Esophagus squamous epithelium (tissue), 4 donors: ENCODE measurements at regions not wholly inside any gene's neighbourhood (a gene's known extent, or its start where the extent isn't known, plus 50 kb on each side); places are given as distances from the start of the nearest gene placed in this dataset.

ENCODE experiments used
- CTCF ChIP-seq, 6 experiments: fragments of 450-650 bp in 4 of 6; fragments of 200-600 bp in 2 of 6; sonication (generic) in 2 of 6; IDR thresholded peaks; one replicate each; pipeline ENCODE4 v1.5.1; 2016 to 2019; ENCODE audit warnings: antibody characterized with exemption in 6 of 6, mild to moderate bottlenecking in 4 of 6, moderate library complexity in 4 of 6
- POLR2A ChIP-seq, 4 donors: fragments of 450-650 bp; IDR thresholded peaks; one replicate each; pipeline ENCODE4 v1.6.1; 2017; ENCODE audit warnings: antibody characterized with exemption in 4 of 4, mild to moderate bottlenecking in 4 of 4, moderate library complexity in 3 of 4

- no peak for TF ChIP-seq CTCF (IDR thresholded peaks at IDR 0.05)
- no peak for TF ChIP-seq POLR2A (IDR thresholded peaks at IDR 0.05)
Measured at GRCh38 chr21:20301395-20301794, 696.8 kb upstream of the NCAM2 start.
